HEK293T (cell line): ENCODE measurements at regions not wholly inside any gene's neighbourhood (a gene's known extent, or its start where the extent isn't known, plus 50 kb on each side); places are given as distances from the start of the nearest gene placed in this dataset.

ENCODE experiments used
- ARNT ChIP-seq: fragments of 450-650 bp; IDR thresholded peaks from 2 replicates; pipeline ENCODE4 v1.6.1; 2017; ENCODE audit warnings: mild to moderate bottlenecking
- BHLHE40 ChIP-seq: fragments of 450-650 bp; IDR thresholded peaks from 2 replicates; pipeline ENCODE4 v1.6.1; 2016; ENCODE audit warnings: mild to moderate bottlenecking, moderate library complexity, borderline replicate concordance
- CTBP1 ChIP-seq: fragments of 450-650 bp; IDR thresholded peaks from 2 replicates; pipeline ENCODE4 v1.6.1; 2016; ENCODE audit warnings: borderline replicate concordance
- FOXK2 ChIP-seq: fragments of 450-650 bp; IDR thresholded peaks from 2 replicates; pipeline ENCODE4 v1.6.1; 2016; ENCODE audit warnings: mild to moderate bottlenecking
- FOXM1 ChIP-seq: fragments of 450-650 bp; IDR thresholded peaks from 2 replicates; pipeline ENCODE4 v1.6.1; 2017; ENCODE audit warnings: mild to moderate bottlenecking, borderline replicate concordance
- L3MBTL2 ChIP-seq: fragments of 450-650 bp; conservative IDR thresholded peaks from 2 replicates; pipeline ENCODE4 v1.6.1; 2016; ENCODE audit warnings: mild to moderate bottlenecking
- LEF1 ChIP-seq: fragments of 450-650 bp; IDR thresholded peaks from 2 replicates; pipeline ENCODE4 v1.6.1; 2017; ENCODE audit warnings: mild to moderate bottlenecking, borderline replicate concordance
- NFRKB ChIP-seq: fragments of 450-650 bp; IDR thresholded peaks from 2 replicates; pipeline ENCODE4 v1.6.1; 2016; ENCODE audit warnings: mild to moderate bottlenecking, moderate library complexity
- SP1 ChIP-seq: fragments of 450-650 bp; IDR thresholded peaks from 2 replicates; pipeline ENCODE4 v1.6.1; 2017
- TARDBP ChIP-seq: fragments of 450-650 bp; IDR thresholded peaks from 2 replicates; pipeline ENCODE4 v1.6.1; 2016
- ZNF384 ChIP-seq: fragments of 450-650 bp; IDR thresholded peaks from 2 replicates; pipeline ENCODE4 v1.6.1; 2016
- TF ChIP-seq, protein P1 (sequence below): fragments of 450-650 bp; IDR thresholded peaks from 2 replicates; pipeline ENCODE4 v1.6.1; 2016

DNA sequence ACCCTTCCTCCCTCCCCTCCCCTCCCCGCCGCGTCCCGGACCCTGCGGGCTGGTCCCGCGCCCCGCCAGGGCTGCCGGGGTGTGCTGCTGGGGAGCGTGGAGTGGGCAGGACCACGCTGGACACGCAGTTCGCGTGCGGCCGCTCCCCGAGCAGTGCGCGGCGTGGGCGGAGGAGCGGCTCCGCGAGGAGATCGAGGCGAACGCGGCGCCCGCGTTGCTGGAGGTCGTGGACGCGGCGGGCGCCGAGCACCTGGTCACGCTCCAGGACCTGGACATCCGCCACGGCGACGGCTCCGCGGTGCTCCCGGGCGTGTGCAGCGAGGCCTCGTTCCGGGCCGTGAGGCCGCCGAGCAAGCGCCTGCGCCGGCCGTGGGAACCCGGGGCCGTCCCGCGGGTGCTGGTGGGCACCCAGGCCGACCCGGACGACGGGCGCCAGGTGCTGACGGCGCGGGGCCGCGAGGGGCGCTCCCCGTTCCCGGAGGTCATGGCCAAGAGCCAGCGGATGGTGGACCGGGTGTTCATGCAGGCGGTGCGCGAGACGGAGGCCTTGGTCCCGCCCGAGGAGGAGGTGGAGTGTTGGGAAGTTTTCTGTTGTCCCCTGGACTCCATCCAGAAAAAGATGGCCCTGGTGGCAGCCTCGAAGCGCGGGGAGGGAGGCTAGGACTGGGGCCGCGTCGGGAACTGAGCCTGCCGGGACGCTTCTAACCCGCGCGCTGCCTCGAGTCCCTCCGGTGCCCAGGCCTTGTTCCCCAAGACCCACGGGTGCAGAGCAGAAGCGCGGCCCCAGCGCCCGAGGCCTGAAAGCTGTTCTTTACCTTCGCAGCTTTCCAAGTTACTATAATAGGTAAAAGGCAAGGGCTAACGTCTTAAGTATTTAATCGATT is 54.7 kb upstream of the EIF5 start:
- no peak for TF ChIP-seq FOXM1
- no peak for TF ChIP-seq L3MBTL2
- no peak for TF ChIP-seq BHLHE40
- TF ChIP-seq ARNT: no peak
- no peak for TF ChIP-seq ZNF384
- no peak for TF ChIP-seq TARDBP
- TF ChIP-seq FOXK2: no peak
- TF ChIP-seq, protein P1, sequence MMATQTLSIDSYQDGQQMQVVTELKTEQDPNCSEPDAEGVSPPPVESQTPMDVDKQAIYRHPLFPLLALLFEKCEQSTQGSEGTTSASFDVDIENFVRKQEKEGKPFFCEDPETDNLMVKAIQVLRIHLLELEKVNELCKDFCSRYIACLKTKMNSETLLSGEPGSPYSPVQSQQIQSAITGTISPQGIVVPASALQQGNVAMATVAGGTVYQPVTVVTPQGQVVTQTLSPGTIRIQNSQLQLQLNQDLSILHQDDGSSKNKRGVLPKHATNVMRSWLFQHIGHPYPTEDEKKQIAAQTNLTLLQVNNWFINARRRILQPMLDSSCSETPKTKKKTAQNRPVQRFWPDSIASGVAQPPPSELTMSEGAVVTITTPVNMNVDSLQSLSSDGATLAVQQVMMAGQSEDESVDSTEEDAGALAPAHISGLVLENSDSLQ: no peak
- TF ChIP-seq SP1: no peak
- TF ChIP-seq NFRKB: no peak
- no peak for TF ChIP-seq CTBP1
- no peak for TF ChIP-seq LEF1
